22Rv1 (cell line): ENCODE measurements at regions not wholly inside any gene's neighbourhood (a gene's known extent, or its start where the extent isn't known, plus 50 kb on each side); places are given as distances from the start of the nearest gene placed in this dataset.

Source experiments
- CTCF ChIP-seq: fragments of 450-650 bp; IDR thresholded peaks from 2 replicates; pipeline ENCODE4 v1.5.1; 2017; ENCODE audit warnings: mild to moderate bottlenecking
- ZFX ChIP-seq: fragments of 450-650 bp; IDR thresholded peaks from 2 replicates; pipeline ENCODE4 v1.6.1; 2017; ENCODE audit warnings: antibody characterized with exemption, borderline replicate concordance

GRCh38 chr17:69819316-69820087, 255.5 kb upstream of the KCNJ16 start:
- TF ChIP-seq CTCF = no peak
- TF ChIP-seq ZFX = no peak
